ENCODE measurements at regions not wholly inside any gene's neighbourhood (a gene's known extent, or its start where the extent isn't known, plus 50 kb on each side); places are given as distances from the start of the nearest gene placed in this dataset.

DNA sequence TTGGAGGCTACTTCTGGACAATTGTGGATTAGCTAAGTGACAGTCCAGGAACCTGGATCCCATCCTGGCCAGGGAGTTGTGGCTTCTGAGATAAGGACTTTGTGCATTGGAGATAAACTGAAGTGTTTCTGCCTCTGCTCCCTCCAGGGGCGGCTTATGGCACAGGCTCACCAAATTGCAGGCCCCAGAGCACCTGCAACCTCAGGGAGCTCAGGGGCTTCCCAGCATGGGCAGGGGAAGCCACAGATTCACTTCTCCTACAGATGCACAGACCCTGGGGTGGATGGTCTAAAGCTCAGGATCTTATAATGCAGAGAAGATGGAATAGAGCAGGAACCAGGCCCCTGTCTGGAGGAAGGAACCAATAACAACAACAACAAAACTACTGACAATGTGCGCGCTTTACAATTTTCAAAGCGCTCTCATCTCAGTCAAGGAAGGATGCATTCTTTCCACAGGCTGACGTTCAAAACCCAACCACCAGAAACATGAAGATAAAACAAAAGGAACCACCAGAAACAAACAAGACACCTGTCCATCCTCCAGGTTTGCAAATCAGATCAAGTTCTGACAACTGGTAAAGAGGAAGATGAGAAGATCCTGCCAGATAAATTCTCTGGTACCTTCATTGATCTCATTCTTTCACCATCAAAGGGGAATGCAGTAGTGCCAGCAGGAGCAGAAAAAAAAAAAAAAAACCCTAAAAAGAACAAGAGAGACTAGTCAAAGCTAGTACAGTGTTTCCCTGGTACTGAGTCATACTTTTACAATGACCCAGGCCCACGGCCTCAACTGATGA is 121.0 kb upstream of the IRF2BP2 start:
- Mint-ChIP-seq H3K4me1 (peaks cover 44% of the 10 kb centered on the region), H3K27me3 (no peaks in the 10 kb centered on the region), H3K27ac (peak overlapping the region; percentile 80), H3K4me3 (peak overlapping the region; percentile 55), H3K9me3 (ENCODE audit: insufficient read depth) (no peaks in the 10 kb centered on the region)
- TF ChIP-seq CTCF (IDR thresholded peaks at IDR 0.05) (peak; percentile 21), EZH2 (IDR thresholded peaks at IDR 0.05; ENCODE audit: borderline replicate concordance, insufficient read depth, low read depth, low read length, poor library complexity, severe bottlenecking) (no peak)
- Histone ChIP-seq H4K20me1 (ENCODE audit: control insufficient read depth, insufficient read depth, low read length, poor library complexity, severe bottlenecking) (no peaks in the 10 kb centered on the region), H3K9me3 (ENCODE audit: control extremely low read depth in 1 of 3, control insufficient read depth in 2 of 3, insufficient read depth in 1 of 3, low read length in 2 of 3) (no peaks in the 10 kb centered on the region), H3K4me2 (replicated peaks; ENCODE audit: low read depth, low read length, poor library complexity, severe bottlenecking) (peak overlapping the region; percentile 40), H3K36me3 (replicated peaks in 1 of 2; ENCODE audit: control extremely low read depth in 1 of 2, control insufficient read depth in 1 of 2, extremely low read depth in 1 of 2, insufficient read depth in 2 of 2, low read length in 1 of 2) (no peaks in the 10 kb centered on the region), H3K9ac (ENCODE audit: low read length) (no peak overlapping the region), H3K4me1 (ENCODE audit: control insufficient read depth in 2 of 2, insufficient read depth in 2 of 2, low read length in 2 of 2) (peaks cover 34 to 44% of the 10 kb centered on the region in 2 donors), H2AFZ (ENCODE audit: insufficient read depth, low read depth, low read length, poor library complexity, severe bottlenecking) (peak overlapping the region; percentile 16), H3K4me3 (ENCODE audit: control extremely low read depth in 1 of 5, extremely low read depth in 1 of 5, insufficient read depth in 1 of 5, low read depth in 2 of 5, low read length in 4 of 5) (no peak overlapping the region), H3K79me2 (ENCODE audit: control insufficient read depth, insufficient read depth, low read length) (no peaks in the 10 kb centered on the region), H3K27ac (ENCODE audit: low read length in 2 of 2) (peak overlapping the region; percentile 16 to 50), H3K27me3 (replicated peaks in 1 of 4; ENCODE audit: control extremely low read depth in 1 of 4, control insufficient read depth in 3 of 4, insufficient read depth in 4 of 4, low read length in 3 of 4) (no peaks in the 10 kb centered on the region)
- DNase-seq (peak; percentile 72), ATAC-seq (ENCODE audit: low read depth) (peak; percentile 80)
- ChIA-PET CTCF (interaction anchor here (0.7 to 2.8 kb wide), 10 partner anchors 11 to 353 kb away, joined by 3 to 13 read pairs (median 3); no protein-coding TSS in a partner anchor), POLR2A (interaction anchor here (1.7 kb wide), 1 partner anchor 119 kb away, joined by 10 read pairs; no protein-coding TSS in a partner anchor)
- intact Hi-C loops (cut with micrococcal nuclease) = loop anchor here (1.0 kb wide), 1 partner anchor 37 kb away; no protein-coding TSS in a partner anchor
- WGBS (ENCODE audit: insufficient coverage) = 35% methylated on average over 2 of the region's 6 CpGs

DNA sequence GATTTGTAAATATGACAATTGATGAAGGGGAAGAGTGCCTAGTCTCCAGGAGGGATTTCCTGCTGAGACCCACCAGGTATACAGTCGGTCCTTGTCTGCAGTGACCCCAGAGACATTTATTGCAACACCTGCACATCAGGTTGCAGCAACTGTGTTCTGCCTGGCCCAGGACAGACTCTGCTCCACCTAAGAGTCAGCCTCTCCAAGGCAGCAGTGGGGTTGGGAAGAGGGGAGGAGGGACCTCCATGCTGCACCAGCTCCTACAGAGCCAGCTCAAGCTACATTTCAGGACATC is 120.4 kb upstream of the IRF2BP2 start:
- peak overlapping the region; percentile 40 for H3K4me2 ChIP-seq (replicated peaks; ENCODE audit: low read depth, low read length, poor library complexity, severe bottlenecking)
- intact Hi-C loops (cut with micrococcal nuclease) = loop anchor here (1.0 kb wide), 1 partner anchor 38 kb away; no protein-coding TSS in a partner anchor
- WGBS (ENCODE audit: insufficient coverage) = 67% methylated on average over 1 of the region's 1 CpG
- ATAC-seq (ENCODE audit: low read depth) (no peak), DNase-seq (no peak)
- no peak overlapping the region for H3K4me3 ChIP-seq (ENCODE audit: control extremely low read depth in 1 of 5, extremely low read depth in 1 of 5, insufficient read depth in 1 of 5, low read depth in 2 of 5, low read length in 4 of 5)
- no peak overlapping the region for H3K27ac Mint-ChIP-seq
- no peaks in the 10 kb centered on the region for H3K36me3 ChIP-seq (replicated peaks in 1 of 2; ENCODE audit: control extremely low read depth in 1 of 2, control insufficient read depth in 1 of 2, extremely low read depth in 1 of 2, insufficient read depth in 2 of 2, low read length in 1 of 2)
- no peaks in the 10 kb centered on the region for H3K79me2 ChIP-seq (ENCODE audit: control insufficient read depth, insufficient read depth, low read length)
- no peak overlapping the region for H2AFZ ChIP-seq (ENCODE audit: insufficient read depth, low read depth, low read length, poor library complexity, severe bottlenecking)
- H3K27ac ChIP-seq (ENCODE audit: low read length in 2 of 2) = no peak overlapping the region
- H3K27me3 Mint-ChIP-seq = no peaks in the 10 kb centered on the region
- H3K9ac ChIP-seq (ENCODE audit: low read length) = no peak overlapping the region
- TF ChIP-seq EZH2 (IDR thresholded peaks at IDR 0.05; ENCODE audit: borderline replicate concordance, insufficient read depth, low read depth, low read length, poor library complexity, severe bottlenecking) (no peak), CTCF (IDR thresholded peaks at IDR 0.05) (no peak)
- no peaks in the 10 kb centered on the region for H3K9me3 ChIP-seq (ENCODE audit: control extremely low read depth in 1 of 3, control insufficient read depth in 2 of 3, insufficient read depth in 1 of 3, low read length in 2 of 3)
- no peaks in the 10 kb centered on the region for H3K27me3 ChIP-seq (replicated peaks in 1 of 4; ENCODE audit: control extremely low read depth in 1 of 4, control insufficient read depth in 3 of 4, insufficient read depth in 4 of 4, low read length in 3 of 4)
- peaks cover 49% of the 10 kb centered on the region for H3K4me1 Mint-ChIP-seq
- ChIA-PET POLR2A (interaction anchor here (1.7 kb wide), 1 partner anchor 118 kb away, joined by 10 read pairs; no protein-coding TSS in a partner anchor), CTCF (interaction anchor here (0.8 to 2.8 kb wide), 8 partner anchors 11 to 353 kb away, joined by 3 to 13 read pairs (median 4); no protein-coding TSS in a partner anchor)
- no peaks in the 10 kb centered on the region for H3K9me3 Mint-ChIP-seq (ENCODE audit: insufficient read depth)
- H3K4me1 ChIP-seq (ENCODE audit: control insufficient read depth in 2 of 2, insufficient read depth in 2 of 2, low read length in 2 of 2) = peaks cover 35 to 50% of the 10 kb centered on the region in 2 donors
- no peak overlapping the region for H3K4me3 Mint-ChIP-seq
- no peaks in the 10 kb centered on the region for H4K20me1 ChIP-seq (ENCODE audit: control insufficient read depth, insufficient read depth, low read length, poor library complexity, severe bottlenecking)
